Glomerular endothelial cell (primary cell): ENCODE measurements at regions not wholly inside any gene's neighbourhood (a gene's known extent, or its start where the extent isn't known, plus 50 kb on each side); places are given as distances from the start of the nearest gene placed in this dataset.

Source experiments
- DNase-seq: peaks from one replicate; pipeline ENCODE4 v3.0.0-alpha.2; 2011; ENCODE audit warnings: low read depth, low spot score; ENCODE audit errors: extremely low read depth

GRCh38 chr3:107251819-107252218 lies 125.4 kb upstream of the CCDC54 start:
- DNase-seq = no peak

GRCh38 chr3:107256963-107257362 lies 120.3 kb upstream of the CCDC54 start:
- no peak for DNase-seq

- DNase-seq = no peak
Observed at GRCh38 chr3:107258300-107258699, 118.9 kb upstream of the CCDC54 start.

- no peak for DNase-seq
Observed at GRCh38 chr3:107260207-107260606, 117.0 kb upstream of the CCDC54 start.

- DNase-seq = no peak
Observed at GRCh38 chr3:107263269-107264021, 113.8 kb upstream of the CCDC54 start.

GRCh38 chr3:107264888-107265287 lies 112.4 kb upstream of the CCDC54 start:
- no peak for DNase-seq

- DNase-seq = no peak
Observed at GRCh38 chr3:107265526-107265925, 111.7 kb upstream of the CCDC54 start.

- no peak for DNase-seq
Observed at GRCh38 chr3:107268469-107268868, 108.8 kb upstream of the CCDC54 start.

- DNase-seq = no peak
Observed at GRCh38 chr3:107269136-107269535, 108.1 kb upstream of the CCDC54 start.

- no peak for DNase-seq
Observed at GRCh38 chr3:107271787-107272387, 105.4 kb upstream of the CCDC54 start.

- DNase-seq = no peak
Observed at GRCh38 chr3:107272471-107272870, 104.8 kb upstream of the CCDC54 start.

- no peak for DNase-seq
Observed at GRCh38 chr3:107272885-107273284, 104.4 kb upstream of the CCDC54 start.

- no peak for DNase-seq
Observed at GRCh38 chr3:107273771-107274170, 103.5 kb upstream of the CCDC54 start.

- no peak for DNase-seq
Observed at GRCh38 chr3:107275511-107275910, 101.7 kb upstream of the CCDC54 start.

- no peak for DNase-seq
Observed at GRCh38 chr3:107283948-107284347, 93.3 kb upstream of the CCDC54 start.

- DNase-seq = no peak
Observed at GRCh38 chr3:107284612-107285011, 92.6 kb upstream of the CCDC54 start.

- no peak for DNase-seq
Observed at GRCh38 chr3:107285197-107285596, 92.0 kb upstream of the CCDC54 start.

GRCh38 chr3:107289354-107289753 lies 87.9 kb upstream of the CCDC54 start:
- no peak for DNase-seq

- no peak for DNase-seq
Observed at GRCh38 chr3:107294117-107294516, 83.1 kb upstream of the CCDC54 start.

GRCh38 chr3:107297597-107297996 lies 79.6 kb upstream of the CCDC54 start:
- no peak for DNase-seq

GRCh38 chr3:107307205-107307604 lies 70.0 kb upstream of the CCDC54 start:
- DNase-seq = no peak

- no peak for DNase-seq
Observed at GRCh38 chr3:107308716-107309115, 68.5 kb upstream of the CCDC54 start.

GRCh38 chr3:107309312-107309711 lies 67.9 kb upstream of the CCDC54 start:
- DNase-seq = no peak
